Activated CD8-positive, alpha-beta T cell treated with anti-CD3 and anti-CD28 coated beads, Interleukin-2, amount 10 ng/mL, durations not matched to agents 7 days and 5 days (primary cell): ENCODE measurements at regions not wholly inside any gene's neighbourhood (a gene's known extent, or its start where the extent isn't known, plus 50 kb on each side); places are given as distances from the start of the nearest gene placed in this dataset.

ENCODE experiments used
- ATAC-seq: fragments of 150-1000 bp; cut with Tn5 transposase; one replicate; pipeline ENCODE4 v1.10.0; 2021; ENCODE audit warnings: moderate library complexity
- CTCF ChIA-PET: fragments of 350-600 bp; sonication (Branson Sonifier 250); formaldehyde crosslinking; loops from one replicate; lab custom pipeline; 2021; ENCODE audit warnings: antibody characterized with exemption; lab: Charles Lee
- POLR2A ChIA-PET: fragments of 350-600 bp; sonication (Branson Sonifier 250); formaldehyde crosslinking; loops from one replicate; lab custom pipeline; 2021; ENCODE audit warnings: antibody characterized with exemption; lab: Charles Lee
- DNase-seq: peaks from one replicate; pipeline ENCODE4 v3.0.0-alpha.2; 2020
- H3K27ac Mint-ChIP-seq: one replicate; pipeline ENCODE4 v1.8.0; 2021; ENCODE audit warnings: mild to moderate bottlenecking, mixed read lengths
- H3K27me3 Mint-ChIP-seq: one replicate; pipeline ENCODE4 v1.8.0; 2021; ENCODE audit warnings: low read depth, mixed read lengths
- H3K36me3 Mint-ChIP-seq: one replicate; pipeline ENCODE4 v1.8.0; 2021; ENCODE audit warnings: low read depth, mixed read lengths
- H3K4me1 Mint-ChIP-seq: one replicate; pipeline ENCODE4 v1.8.0; 2021; ENCODE audit warnings: low read depth, mixed read lengths
- H3K4me3 Mint-ChIP-seq: one replicate; pipeline ENCODE4 v1.8.0; 2021; ENCODE audit warnings: mild to moderate bottlenecking, mixed read lengths
- H3K9me3 Mint-ChIP-seq: one replicate; pipeline ENCODE4 v1.8.0; 2022; ENCODE audit warnings: mixed read lengths; ENCODE audit not compliant: insufficient read depth

DNA sequence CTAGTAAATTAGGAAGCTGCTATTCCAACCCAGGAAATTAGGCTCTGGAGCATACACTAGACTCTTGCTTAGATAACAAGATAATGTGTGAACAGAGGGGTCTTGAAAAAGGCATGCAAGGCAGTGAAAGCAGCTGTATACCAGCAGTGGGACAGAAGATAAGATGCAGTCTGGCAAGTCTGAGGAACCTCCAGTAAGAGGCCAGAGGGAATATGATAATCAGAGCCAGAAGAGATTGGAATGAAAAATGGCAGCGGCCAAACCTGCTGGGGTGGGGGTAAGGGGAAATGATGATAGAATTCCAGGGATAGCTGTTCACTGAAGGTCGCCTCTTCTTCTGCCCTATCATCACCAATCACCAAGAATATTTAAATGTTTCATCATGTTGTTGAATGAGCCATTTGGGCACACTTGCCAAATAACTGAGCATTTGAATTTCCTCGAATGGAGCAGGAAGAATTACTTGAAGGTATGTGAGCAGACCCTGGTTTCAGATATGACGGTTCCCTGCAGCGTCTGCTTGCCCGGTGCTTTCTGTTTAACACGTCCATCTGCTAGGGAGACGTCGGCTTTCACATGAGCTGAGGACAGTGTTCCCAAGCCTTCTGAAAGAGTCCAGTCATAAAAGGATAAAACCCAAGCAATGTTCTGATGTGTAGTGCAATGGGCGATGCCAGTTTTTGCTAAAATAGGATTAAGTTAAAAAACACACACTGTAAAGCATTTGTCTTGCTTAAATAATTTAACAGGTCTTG, 173.3 kb downstream of the RWDD3 start:
- Mint-ChIP-seq H3K36me3 (no peaks in the 10 kb centered on the region), H3K4me3 (no peak overlapping the region), H3K27ac (no peak overlapping the region), H3K27me3 (no peaks in the 10 kb centered on the region), H3K9me3 (no peaks in the 10 kb centered on the region), H3K4me1 (no peaks in the 10 kb centered on the region)
- no peak for ATAC-seq
- CTCF ChIA-PET = no interaction called here
- POLR2A ChIA-PET = no interaction called here
- DNase-seq = no peak

DNA sequence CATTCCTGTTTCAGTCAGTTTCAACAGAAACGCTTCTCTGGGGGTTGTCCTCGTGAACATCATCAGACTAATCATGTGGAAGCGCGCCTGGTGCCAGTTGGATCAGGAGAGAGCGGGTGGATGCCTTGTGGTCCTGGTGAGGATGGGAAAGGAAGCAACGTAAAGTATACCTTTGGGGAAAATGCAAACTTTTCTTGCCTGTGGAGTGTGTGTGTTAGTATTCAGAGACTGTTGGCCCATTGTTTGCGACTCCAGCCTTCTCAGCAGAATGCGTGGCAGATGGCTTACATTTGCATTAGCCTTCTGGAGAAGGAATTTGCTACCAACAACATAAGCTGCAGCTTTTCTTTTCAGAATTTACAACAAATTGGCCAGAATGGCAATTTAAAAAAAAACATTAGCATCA, 173.9 kb downstream of the RWDD3 start:
- no peaks in the 10 kb centered on the region for H3K9me3 Mint-ChIP-seq
- ChIA-PET POLR2A (no interaction called here), CTCF (no interaction called here)
- DNase-seq (no peak), ATAC-seq (no peak)
- H3K27me3 Mint-ChIP-seq = no peaks in the 10 kb centered on the region
- H3K4me1 Mint-ChIP-seq = no peaks in the 10 kb centered on the region
- no peaks in the 10 kb centered on the region for H3K36me3 Mint-ChIP-seq
- H3K4me3 Mint-ChIP-seq = no peak overlapping the region
- no peak overlapping the region for H3K27ac Mint-ChIP-seq

DNA sequence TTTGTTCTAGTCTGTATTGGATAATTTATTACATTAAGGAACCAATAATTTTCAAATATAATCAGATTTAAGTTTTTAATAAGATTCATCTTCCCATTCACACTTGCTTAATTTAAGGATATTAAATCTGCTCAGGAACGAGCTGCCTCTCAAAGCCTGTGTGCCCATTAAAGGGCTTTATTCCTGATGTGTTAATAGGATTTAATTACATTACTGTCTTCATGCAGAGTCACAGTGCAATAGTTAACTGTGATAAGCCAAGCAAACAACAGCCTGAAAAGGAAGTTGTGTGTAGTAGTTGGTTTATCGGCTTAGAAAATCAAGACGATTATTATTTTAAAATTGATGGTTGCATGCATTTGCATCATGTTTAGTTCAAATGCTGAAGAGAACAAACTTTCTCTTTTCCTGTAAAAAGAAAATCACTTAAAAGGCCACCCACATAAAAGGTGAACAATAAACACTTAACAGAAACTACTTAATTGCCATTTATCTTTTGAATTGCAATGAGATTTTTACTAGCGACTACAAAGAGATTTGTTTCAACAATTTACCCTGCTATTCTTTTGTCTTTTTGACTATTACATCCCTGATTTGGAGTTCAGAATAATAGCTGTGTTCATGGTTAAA, 174.6 kb downstream of the RWDD3 start:
- H3K9me3 Mint-ChIP-seq = no peaks in the 10 kb centered on the region
- CTCF ChIA-PET = no interaction called here
- H3K4me3 Mint-ChIP-seq = no peak overlapping the region
- H3K27me3 Mint-ChIP-seq = no peaks in the 10 kb centered on the region
- no peak overlapping the region for H3K27ac Mint-ChIP-seq
- DNase-seq (no peak), ATAC-seq (no peak)
- no peaks in the 10 kb centered on the region for H3K36me3 Mint-ChIP-seq
- POLR2A ChIA-PET = no interaction called here
- H3K4me1 Mint-ChIP-seq = no peaks in the 10 kb centered on the region

DNA sequence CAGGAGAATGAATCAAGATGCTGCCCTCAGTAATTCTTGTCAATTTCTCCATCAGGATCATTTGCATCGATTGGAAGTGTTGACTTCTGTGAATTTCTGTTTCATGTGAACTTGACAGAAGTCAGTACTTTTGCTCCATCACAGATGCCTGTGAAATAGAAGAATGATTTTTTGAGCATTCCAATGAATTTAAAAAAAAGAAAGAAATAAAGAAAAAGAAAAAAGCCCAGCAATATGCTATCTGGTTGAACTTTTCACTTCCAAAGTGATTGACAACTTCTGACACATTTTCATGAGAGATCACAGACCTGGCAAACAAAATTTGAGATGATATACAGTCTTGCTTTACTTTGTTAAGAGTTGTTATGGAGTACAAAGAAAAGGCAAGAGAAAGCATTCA, 175.3 kb downstream of the RWDD3 start:
- ChIA-PET POLR2A (no interaction called here), CTCF (no interaction called here)
- DNase-seq (no peak), ATAC-seq (no peak)
- Mint-ChIP-seq H3K4me3 (no peak overlapping the region), H3K9me3 (no peaks in the 10 kb centered on the region), H3K27ac (no peak overlapping the region), H3K27me3 (no peaks in the 10 kb centered on the region), H3K4me1 (no peaks in the 10 kb centered on the region), H3K36me3 (no peaks in the 10 kb centered on the region)

DNA sequence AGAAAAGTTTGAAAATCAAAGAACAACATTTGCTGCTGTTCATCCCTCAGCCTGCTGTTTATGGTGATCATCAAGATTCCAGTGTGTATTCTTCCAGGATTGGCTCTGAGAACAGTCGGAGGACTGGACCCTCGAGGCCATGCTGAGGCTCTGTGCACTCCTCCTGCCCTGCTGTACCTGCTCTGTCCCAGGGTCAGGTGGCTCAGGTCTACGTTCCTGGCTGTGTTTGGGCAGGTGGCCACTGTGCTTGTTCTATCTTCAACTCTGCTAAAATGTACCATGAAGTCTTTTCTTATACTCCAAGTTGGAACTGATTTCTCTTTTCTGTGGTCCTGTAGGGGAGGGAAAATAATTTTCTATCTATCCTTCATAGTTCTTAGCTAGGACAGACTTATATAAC, 175.9 kb downstream of the RWDD3 start:
- POLR2A ChIA-PET = no interaction called here
- ATAC-seq = no peak
- Mint-ChIP-seq H3K4me1 (no peaks in the 10 kb centered on the region), H3K36me3 (no peaks in the 10 kb centered on the region), H3K9me3 (no peaks in the 10 kb centered on the region), H3K4me3 (no peak overlapping the region), H3K27ac (no peak overlapping the region), H3K27me3 (no peaks in the 10 kb centered on the region)
- CTCF ChIA-PET = no interaction called here
- no peak for DNase-seq

DNA sequence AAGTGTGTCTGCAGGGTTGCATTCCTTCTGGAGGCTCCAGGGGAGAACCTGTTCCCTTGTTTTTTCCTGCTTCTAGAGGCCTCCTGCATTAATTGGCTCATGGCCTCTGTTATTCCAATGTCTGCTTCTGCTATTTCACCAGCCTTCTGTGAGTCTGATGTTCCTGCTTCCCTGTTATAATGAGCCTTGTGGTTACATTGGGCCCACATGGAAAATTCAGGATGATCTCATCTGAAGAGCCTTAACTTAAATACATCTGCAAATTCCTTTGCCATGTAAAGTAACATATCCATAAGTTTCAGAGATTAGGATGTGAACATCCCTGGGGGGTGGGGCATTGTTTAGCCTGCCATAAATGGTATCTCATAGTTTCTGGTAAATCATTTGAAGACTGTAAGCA, 181.1 kb downstream of the RWDD3 start:
- CTCF ChIA-PET = no interaction called here
- no peak for ATAC-seq
- no peaks in the 10 kb centered on the region for H3K36me3 Mint-ChIP-seq

DNA sequence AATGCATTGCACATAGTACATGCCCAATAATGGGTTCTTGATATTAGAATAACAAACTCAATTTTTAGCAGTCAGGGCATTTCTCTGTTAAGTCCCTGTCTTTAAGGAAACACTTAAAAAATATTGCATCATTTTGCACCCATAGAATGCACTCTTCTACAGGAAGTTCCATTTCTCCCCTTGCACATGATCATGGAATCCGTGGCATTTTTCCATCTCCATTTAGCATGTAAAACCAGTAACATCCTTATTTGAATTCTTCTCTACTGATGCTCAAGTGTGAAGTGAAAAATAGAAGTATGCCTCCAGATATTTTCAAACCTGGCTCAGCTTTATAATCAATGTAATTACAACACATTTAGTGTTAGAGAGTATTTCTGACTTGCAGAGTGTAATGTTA, 192.8 kb downstream of the RWDD3 start:
- DNase-seq (no peak), ATAC-seq (no peak)
- Mint-ChIP-seq H3K4me3 (no peak overlapping the region), H3K4me1 (no peaks in the 10 kb centered on the region), H3K27me3 (no peaks in the 10 kb centered on the region), H3K27ac (no peak overlapping the region), H3K36me3 (no peaks in the 10 kb centered on the region), H3K9me3 (no peaks in the 10 kb centered on the region)
- POLR2A ChIA-PET = no interaction called here
- CTCF ChIA-PET = no interaction called here

More for the DNA sequence above, 181.1 kb downstream of the RWDD3 start:
- POLR2A ChIA-PET = no interaction called here
- H3K9me3 Mint-ChIP-seq = no peaks in the 10 kb centered on the region
- H3K27me3 Mint-ChIP-seq = no peaks in the 10 kb centered on the region
- H3K4me1 Mint-ChIP-seq = no peaks in the 10 kb centered on the region
- no peak overlapping the region for H3K4me3 Mint-ChIP-seq
- DNase-seq = no peak
- H3K27ac Mint-ChIP-seq = no peak overlapping the region

DNA sequence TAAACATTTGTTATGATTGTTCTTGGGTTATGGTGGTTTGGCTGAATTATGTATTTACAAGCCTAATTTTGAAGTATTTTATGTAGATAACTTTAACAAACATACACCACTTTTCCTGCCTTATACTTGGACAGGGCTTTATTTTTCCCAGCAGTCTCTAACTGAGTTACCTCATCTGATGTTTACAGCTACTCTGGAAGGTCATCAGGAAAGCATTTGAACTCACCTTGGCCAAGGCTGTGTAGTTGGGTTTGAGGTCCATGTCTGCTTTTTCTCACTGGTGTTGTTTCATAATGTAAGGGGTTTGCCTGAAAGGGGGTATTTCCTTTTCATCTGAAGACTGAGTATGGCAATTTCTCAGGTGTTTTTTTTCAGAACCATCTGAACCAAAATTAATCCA, 193.5 kb downstream of the RWDD3 start:
- Mint-ChIP-seq H3K4me3 (no peak overlapping the region), H3K27me3 (no peaks in the 10 kb centered on the region), H3K27ac (no peak overlapping the region), H3K4me1 (no peaks in the 10 kb centered on the region), H3K36me3 (no peaks in the 10 kb centered on the region), H3K9me3 (no peaks in the 10 kb centered on the region)
- POLR2A ChIA-PET = no interaction called here
- CTCF ChIA-PET = no interaction called here
- no peak for DNase-seq
- ATAC-seq = no peak

DNA sequence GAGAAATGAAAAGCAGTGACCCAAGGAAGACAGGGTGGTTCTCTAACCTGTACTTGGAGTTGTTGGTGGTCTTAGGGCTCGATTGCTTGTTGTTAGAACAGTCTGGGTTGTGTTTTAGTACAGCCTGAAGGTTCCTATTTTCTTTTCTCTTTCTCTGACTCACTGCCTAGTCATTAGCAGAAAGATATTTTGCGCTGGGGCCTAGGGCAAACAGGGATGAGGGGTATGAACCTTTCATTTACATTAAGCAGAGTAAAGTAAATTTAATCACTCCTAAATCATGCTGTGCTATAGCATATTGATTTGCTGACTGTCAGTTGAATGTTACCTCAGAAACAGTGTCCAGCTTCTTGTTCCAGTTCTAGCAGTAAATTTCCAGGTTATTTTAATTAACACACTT, 197.2 kb downstream of the RWDD3 start:
- Mint-ChIP-seq H3K27ac (no peak overlapping the region), H3K27me3 (no peaks in the 10 kb centered on the region), H3K36me3 (no peaks in the 10 kb centered on the region), H3K4me1 (no peaks in the 10 kb centered on the region), H3K4me3 (no peak overlapping the region), H3K9me3 (no peaks in the 10 kb centered on the region)
- POLR2A ChIA-PET = no interaction called here
- CTCF ChIA-PET = no interaction called here
- no peak for DNase-seq
- ATAC-seq = no peak

DNA sequence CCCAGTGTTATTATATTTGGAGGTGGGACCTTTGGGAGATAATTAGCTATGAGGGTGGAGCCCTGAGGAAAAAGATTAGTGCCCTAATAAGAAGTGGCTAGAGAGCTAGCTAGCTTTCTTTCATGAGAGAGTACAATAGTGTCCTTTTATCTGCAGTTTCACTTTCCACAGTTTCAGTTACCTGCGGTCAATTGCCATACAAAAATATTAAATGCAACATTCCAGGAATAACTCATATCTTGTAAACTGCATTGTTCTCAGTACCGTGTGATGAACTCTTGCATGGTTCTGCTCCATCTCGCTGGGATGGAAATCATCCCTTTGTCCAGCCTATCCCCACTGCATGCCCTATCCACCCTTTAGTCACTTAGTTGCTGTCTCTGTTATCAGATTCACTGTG, 201.6 kb downstream of the RWDD3 start:
- Mint-ChIP-seq H3K4me3 (no peak overlapping the region), H3K36me3 (no peaks in the 10 kb centered on the region), H3K4me1 (no peaks in the 10 kb centered on the region), H3K9me3 (no peaks in the 10 kb centered on the region), H3K27me3 (no peaks in the 10 kb centered on the region), H3K27ac (no peak overlapping the region)
- ChIA-PET CTCF (no interaction called here), POLR2A (no interaction called here)
- DNase-seq = no peak
- ATAC-seq = no peak

DNA sequence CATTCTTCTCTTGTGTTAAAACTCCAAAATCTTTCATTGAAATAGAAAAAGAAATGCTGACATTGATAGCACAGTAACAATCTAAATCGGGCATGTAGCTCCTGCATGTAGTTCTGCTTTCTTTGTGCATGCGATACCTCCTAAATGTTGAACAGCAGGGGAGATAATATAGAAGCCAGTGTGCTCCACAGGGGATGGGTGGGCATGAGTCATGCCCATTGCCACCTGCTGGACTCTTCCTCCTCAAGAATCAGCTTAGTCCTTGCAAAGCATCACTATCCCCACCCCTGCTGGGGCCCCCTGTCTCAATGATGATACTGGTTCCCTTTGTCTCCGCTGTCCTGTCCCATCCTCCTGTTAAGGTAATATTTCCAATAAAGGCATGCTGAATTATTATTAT, 203.0 kb downstream of the RWDD3 start:
- ATAC-seq = no peak
- no peaks in the 10 kb centered on the region for H3K9me3 Mint-ChIP-seq
- no peaks in the 10 kb centered on the region for H3K4me1 Mint-ChIP-seq
- H3K27me3 Mint-ChIP-seq = no peaks in the 10 kb centered on the region
- no peak overlapping the region for H3K27ac Mint-ChIP-seq
- no peak overlapping the region for H3K4me3 Mint-ChIP-seq
- H3K36me3 Mint-ChIP-seq = no peaks in the 10 kb centered on the region
- DNase-seq = no peak
- POLR2A ChIA-PET = no interaction called here
- CTCF ChIA-PET = no interaction called here

DNA sequence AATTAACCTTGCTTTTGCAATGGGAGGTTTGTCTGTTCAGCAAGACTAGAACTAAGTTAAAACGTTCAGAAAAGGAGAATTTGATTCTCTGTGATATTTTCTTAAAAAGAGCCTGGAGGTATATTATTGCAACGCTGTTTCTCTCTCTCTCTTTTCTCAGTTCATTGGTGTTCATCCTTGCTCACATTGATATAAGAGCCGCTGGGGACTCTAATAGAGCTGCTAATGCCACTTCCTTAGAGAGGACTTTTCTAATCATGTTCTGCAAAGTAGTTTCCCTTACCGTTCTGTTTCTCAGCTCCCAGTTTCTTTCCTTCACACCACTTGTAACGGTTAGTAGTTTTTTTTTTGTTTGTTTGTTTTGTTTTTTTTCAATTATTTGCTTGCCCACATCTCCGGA, 203.8 kb downstream of the RWDD3 start:
- POLR2A ChIA-PET = no interaction called here
- ATAC-seq = no peak
- H3K27ac Mint-ChIP-seq = no peak overlapping the region
- no peaks in the 10 kb centered on the region for H3K36me3 Mint-ChIP-seq
- CTCF ChIA-PET = no interaction called here
- H3K4me3 Mint-ChIP-seq = no peak overlapping the region
- no peaks in the 10 kb centered on the region for H3K4me1 Mint-ChIP-seq
- no peak for DNase-seq
- no peaks in the 10 kb centered on the region for H3K27me3 Mint-ChIP-seq
- no peaks in the 10 kb centered on the region for H3K9me3 Mint-ChIP-seq
